Panc1 (cell line): ENCODE measurements at regions not wholly inside any gene's neighbourhood (a gene's known extent, or its start where the extent isn't known, plus 50 kb on each side); places are given as distances from the start of the nearest gene placed in this dataset.

Experiments
- ATAC-seq: fragments of 200-7000 bp; cut with Tn5 transposase; 2 replicates; pipeline ENCODE4 v1.9.1; 2020; ENCODE audit warnings: mild to moderate bottlenecking, moderate library complexity
- BruUV-seq: library from RNA; stranded (reverse); fragments of 400-500 nt; replicated peaks from 2 replicates; lab custom pipeline; 2021; lab: Mats Ljungman, UMichigan
- CTCF ChIA-PET: fragments of 300-600 bp; sonication (Branson Sonifier 250); formaldehyde crosslinking; loops from one replicate; lab custom pipeline; 2022; ENCODE audit warnings: antibody characterized with exemption; lab: Charles Lee
- POLR2A ChIA-PET: fragments of 300-600 bp; sonication (Branson Sonifier 250); formaldehyde crosslinking; loops from one replicate; lab custom pipeline; 2022; ENCODE audit warnings: antibody characterized with exemption; lab: Charles Lee
- DNase-seq: peaks from one replicate; pipeline ENCODE4 v3.0.0-alpha.2; 2010; ENCODE audit warnings: low read depth, low spot score
- H3K27ac ChIP-seq: 2 replicates; pipeline ENCODE4 v1.5.1; 2011; ENCODE audit warnings: mild to moderate bottlenecking, low read length, inconsistent platforms
- H3K27me3 ChIP-seq: fragments of 200-500 bp; sonication (Bioruptor generic); 2 replicates; pipeline ENCODE4 v1.6.0; 2014; ENCODE audit warnings: low read length, inconsistent platforms; ENCODE audit not compliant: control insufficient read depth, insufficient read depth
- H3K36me3 ChIP-seq: fragments of 200-500 bp; sonication (Bioruptor generic); 2 replicates; pipeline ENCODE4 v1.5.1; 2014; ENCODE audit warnings: inconsistent platforms, mild to moderate bottlenecking, low read length, moderate library complexity; ENCODE audit not compliant: control insufficient read depth, insufficient read depth
- H3K4me1 ChIP-seq: 2 replicates; pipeline ENCODE4 v1.5.1; 2011; ENCODE audit warnings: inconsistent platforms, mild to moderate bottlenecking, low read length, moderate library complexity; ENCODE audit not compliant: control insufficient read depth, insufficient read depth
- H3K4me3 ChIP-seq, 2 experiments: 2 replicates each; pipeline ENCODE4 v1.5.1; 2011 to 2012; ENCODE audit warnings: low read depth in 2 of 2, low read length in 2 of 2, mild to moderate bottlenecking in 2 of 2, inconsistent platforms in 1 of 2, moderate library complexity in 1 of 2
- H3K9me3 ChIP-seq: fragments of 200-500 bp; sonication (Bioruptor generic); 2 replicates; pipeline ENCODE4 v1.5.1; 2014; ENCODE audit warnings: low read depth, mild to moderate bottlenecking, inconsistent platforms, low read length, moderate library complexity; ENCODE audit not compliant: control insufficient read depth, insufficient read depth
- POLR2AphosphoS5 ChIP-seq: IDR thresholded peaks from 2 replicates; pipeline ENCODE4 v1.6.1; 2012; ENCODE audit warnings: mild to moderate bottlenecking, low read depth, low read length, moderate library complexity
- SIN3A ChIP-seq: IDR thresholded peaks from 2 replicates; pipeline ENCODE4 v1.6.1; 2012; ENCODE audit warnings: low read depth, mild to moderate bottlenecking, low read length, moderate library complexity, borderline replicate concordance; ENCODE audit not compliant: insufficient read depth
- TCF7L2 ChIP-seq: IDR thresholded peaks from 2 replicates; pipeline ENCODE4 v1.6.1; 2011; ENCODE audit warnings: mild to moderate bottlenecking, low read depth, low read length, inconsistent platforms
- in situ Hi-C: cut with HindIII; loops from 2 replicates; pipeline ENCODE4 v1.10.0; 2016; ENCODE audit warnings: low sequenced_read_pairs, low pct_unique_long_range_greater_than_20kb
- intact Hi-C: fragments of 100-400 bp; cut with micrococcal nuclease; formaldehyde crosslinking; loops from one replicate; pipeline ENCODE4 v1.10.0; 2022; ENCODE audit not compliant: unreplicated experiment
- TF ChIP-seq, protein P1 (sequence below), 2 experiments: IDR thresholded peaks; 2 replicates each; pipeline ENCODE4 v1.6.1; 2011 to 2012; ENCODE audit warnings: low read depth in 2 of 2, control low read depth in 1 of 2, low read length in 1 of 2, mild to moderate bottlenecking in 1 of 2, moderate library complexity in 1 of 2; ENCODE audit not compliant: insufficient read depth in 1 of 2
- TF ChIP-seq, protein P2 (sequence below): fragments of 450-650 bp; IDR thresholded peaks from 2 replicates; pipeline ENCODE4 v1.5.1; 2017; ENCODE audit warnings: mild to moderate bottlenecking

DNA sequence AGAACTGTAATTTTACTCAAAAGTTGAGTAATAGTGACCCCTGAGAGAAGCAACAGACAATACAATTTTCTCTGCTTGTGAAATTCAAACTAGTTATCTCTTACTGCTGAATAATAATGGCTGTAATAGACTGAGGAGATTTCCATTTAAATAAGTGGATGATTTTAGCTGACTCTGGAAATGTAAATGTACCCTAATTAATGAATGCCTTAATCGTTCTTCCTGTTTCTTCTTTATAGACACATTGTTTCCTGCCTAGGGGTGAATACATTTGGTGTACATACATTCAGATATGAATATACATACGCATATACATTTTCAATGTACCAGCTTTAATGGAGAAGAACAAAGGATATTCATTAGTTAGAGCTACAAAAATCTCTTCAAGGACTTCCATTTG lies 611.9 kb downstream of the TFAP2B start:
- intact Hi-C loops, result no loop called here

DNA sequence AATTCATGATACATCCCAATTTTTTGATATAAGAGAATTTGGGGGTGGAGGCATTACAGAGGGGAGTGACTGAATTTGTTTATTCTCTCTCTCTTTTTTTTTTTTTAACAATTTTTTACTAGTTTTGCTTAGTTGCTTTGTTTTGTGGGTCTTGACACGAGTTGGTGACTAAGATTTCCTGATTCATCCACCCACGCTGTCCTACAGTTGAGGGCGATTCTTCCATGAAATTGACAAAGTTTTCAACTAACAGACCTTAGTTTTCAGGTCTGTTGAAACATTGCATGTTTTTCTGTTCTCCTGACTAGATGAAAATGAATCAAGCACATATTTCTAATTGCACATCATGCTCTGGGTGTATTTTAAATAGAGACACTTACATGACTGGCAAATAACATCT lies 613.8 kb downstream of the TFAP2B start:
- intact Hi-C loops (no loop called here), in situ Hi-C loops (no loop called here)
- Histone ChIP-seq H3K9me3 (no peaks in the 10 kb centered on the region), H3K4me1 (no peaks in the 10 kb centered on the region), H3K36me3 (no peaks in the 10 kb centered on the region), H3K27ac (no peak overlapping the region), H3K27me3 (no peaks in the 10 kb centered on the region), H3K4me3 (no peak overlapping the region)
- no peak for DNase-seq
- no peak for ATAC-seq
- ChIA-PET POLR2A (no interaction called here), CTCF (no interaction called here)
- BruUV-seq, result no TSS peak
- TF ChIP-seq POLR2AphosphoS5 (no peak), TCF7L2 (no peak), SIN3A (no peak)

More for the DNA sequence above, 611.9 kb downstream of the TFAP2B start:
- Histone ChIP-seq H3K4me3 (no peak overlapping the region), H3K4me1 (no peaks in the 10 kb centered on the region), H3K36me3 (no peaks in the 10 kb centered on the region), H3K27ac (no peak overlapping the region), H3K27me3 (no peaks in the 10 kb centered on the region), H3K9me3 (no peaks in the 10 kb centered on the region)
- ChIA-PET POLR2A (no interaction called here), CTCF (no interaction called here)
- in situ Hi-C loops, result no loop called here
- ATAC-seq (no peak), DNase-seq (no peak)
- TF ChIP-seq TCF7L2, result no peak
- TF ChIP-seq, protein P1, sequence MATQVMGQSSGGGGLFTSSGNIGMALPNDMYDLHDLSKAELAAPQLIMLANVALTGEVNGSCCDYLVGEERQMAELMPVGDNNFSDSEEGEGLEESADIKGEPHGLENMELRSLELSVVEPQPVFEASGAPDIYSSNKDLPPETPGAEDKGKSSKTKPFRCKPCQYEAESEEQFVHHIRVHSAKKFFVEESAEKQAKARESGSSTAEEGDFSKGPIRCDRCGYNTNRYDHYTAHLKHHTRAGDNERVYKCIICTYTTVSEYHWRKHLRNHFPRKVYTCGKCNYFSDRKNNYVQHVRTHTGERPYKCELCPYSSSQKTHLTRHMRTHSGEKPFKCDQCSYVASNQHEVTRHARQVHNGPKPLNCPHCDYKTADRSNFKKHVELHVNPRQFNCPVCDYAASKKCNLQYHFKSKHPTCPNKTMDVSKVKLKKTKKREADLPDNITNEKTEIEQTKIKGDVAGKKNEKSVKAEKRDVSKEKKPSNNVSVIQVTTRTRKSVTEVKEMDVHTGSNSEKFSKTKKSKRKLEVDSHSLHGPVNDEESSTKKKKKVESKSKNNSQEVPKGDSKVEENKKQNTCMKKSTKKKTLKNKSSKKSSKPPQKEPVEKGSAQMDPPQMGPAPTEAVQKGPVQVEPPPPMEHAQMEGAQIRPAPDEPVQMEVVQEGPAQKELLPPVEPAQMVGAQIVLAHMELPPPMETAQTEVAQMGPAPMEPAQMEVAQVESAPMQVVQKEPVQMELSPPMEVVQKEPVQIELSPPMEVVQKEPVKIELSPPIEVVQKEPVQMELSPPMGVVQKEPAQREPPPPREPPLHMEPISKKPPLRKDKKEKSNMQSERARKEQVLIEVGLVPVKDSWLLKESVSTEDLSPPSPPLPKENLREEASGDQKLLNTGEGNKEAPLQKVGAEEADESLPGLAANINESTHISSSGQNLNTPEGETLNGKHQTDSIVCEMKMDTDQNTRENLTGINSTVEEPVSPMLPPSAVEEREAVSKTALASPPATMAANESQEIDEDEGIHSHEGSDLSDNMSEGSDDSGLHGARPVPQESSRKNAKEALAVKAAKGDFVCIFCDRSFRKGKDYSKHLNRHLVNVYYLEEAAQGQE (IDR thresholded peaks at IDR 0.05; ENCODE audit: insufficient read depth in 1 of 2, low read depth in 2 of 2, low read length in 1 of 2), result no peak
- no peak for TF ChIP-seq SIN3A
- TF ChIP-seq, protein P2, sequence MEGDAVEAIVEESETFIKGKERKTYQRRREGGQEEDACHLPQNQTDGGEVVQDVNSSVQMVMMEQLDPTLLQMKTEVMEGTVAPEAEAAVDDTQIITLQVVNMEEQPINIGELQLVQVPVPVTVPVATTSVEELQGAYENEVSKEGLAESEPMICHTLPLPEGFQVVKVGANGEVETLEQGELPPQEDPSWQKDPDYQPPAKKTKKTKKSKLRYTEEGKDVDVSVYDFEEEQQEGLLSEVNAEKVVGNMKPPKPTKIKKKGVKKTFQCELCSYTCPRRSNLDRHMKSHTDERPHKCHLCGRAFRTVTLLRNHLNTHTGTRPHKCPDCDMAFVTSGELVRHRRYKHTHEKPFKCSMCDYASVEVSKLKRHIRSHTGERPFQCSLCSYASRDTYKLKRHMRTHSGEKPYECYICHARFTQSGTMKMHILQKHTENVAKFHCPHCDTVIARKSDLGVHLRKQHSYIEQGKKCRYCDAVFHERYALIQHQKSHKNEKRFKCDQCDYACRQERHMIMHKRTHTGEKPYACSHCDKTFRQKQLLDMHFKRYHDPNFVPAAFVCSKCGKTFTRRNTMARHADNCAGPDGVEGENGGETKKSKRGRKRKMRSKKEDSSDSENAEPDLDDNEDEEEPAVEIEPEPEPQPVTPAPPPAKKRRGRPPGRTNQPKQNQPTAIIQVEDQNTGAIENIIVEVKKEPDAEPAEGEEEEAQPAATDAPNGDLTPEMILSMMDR, result no peak
- TF ChIP-seq POLR2AphosphoS5, result no peak
- no TSS peak for BruUV-seq

DNA sequence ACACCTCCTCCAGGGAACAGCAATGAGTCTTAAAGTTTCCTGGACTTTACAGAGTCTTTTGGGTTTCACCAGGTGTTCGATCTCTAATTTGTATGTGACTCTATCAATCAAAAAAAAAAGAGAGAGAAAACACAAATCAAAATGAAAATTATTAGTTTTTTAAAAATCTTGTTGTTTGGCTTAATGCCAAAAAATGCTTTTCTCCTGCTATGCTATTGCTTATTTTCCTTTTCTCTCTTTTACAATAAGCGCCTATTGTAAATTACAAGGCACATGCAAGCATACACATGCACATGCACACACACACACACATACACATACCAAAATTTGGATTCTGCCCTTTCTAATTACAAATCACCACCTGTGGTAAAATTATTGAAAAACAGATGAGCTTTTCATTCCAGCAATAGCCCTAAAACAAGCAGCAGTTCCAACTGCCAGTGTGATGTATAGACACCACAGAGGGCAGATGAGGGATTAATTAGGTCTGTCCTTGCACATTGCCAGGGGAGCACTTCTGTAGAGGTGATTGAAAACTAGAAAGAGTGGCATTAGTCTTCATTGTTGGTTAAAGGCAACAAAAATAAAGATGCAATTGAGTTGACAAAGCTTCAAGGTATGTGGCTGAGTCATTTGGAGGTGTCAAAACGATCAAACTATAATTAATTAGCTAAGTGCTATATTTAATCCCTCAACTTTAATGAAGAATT lies 631.7 kb downstream of the TFAP2B start:
- intact Hi-C loops (no loop called here), in situ Hi-C loops (no loop called here)
- TF ChIP-seq, protein P1 (IDR thresholded peaks at IDR 0.05; ENCODE audit: insufficient read depth in 1 of 2, low read depth in 2 of 2, low read length in 1 of 2), result no peak
- no peak for TF ChIP-seq TCF7L2
- TF ChIP-seq, protein P2, result no peak
- no peak for TF ChIP-seq POLR2AphosphoS5
- TF ChIP-seq SIN3A, result no peak
- ATAC-seq, result no peak
- Histone ChIP-seq H3K9me3 (no peaks in the 10 kb centered on the region), H3K4me1 (no peaks in the 10 kb centered on the region), H3K27me3 (no peaks in the 10 kb centered on the region), H3K27ac (no peak overlapping the region), H3K4me3 (no peak overlapping the region), H3K36me3 (no peaks in the 10 kb centered on the region)
- CTCF ChIA-PET, result no interaction called here
- no TSS peak for BruUV-seq
- POLR2A ChIA-PET, result no interaction called here
- DNase-seq, result no peak
